Endodermal cell (in vitro differentiated cells): ENCODE measurements at regions not wholly inside any gene's neighbourhood (a gene's known extent, or its start where the extent isn't known, plus 50 kb on each side); places are given as distances from the start of the nearest gene placed in this dataset.
A peak's percentile ranks its signal among the peaks of the same experiment; 100 is the strongest.

Experiments used
- DNase-seq: peaks from one replicate; pipeline ENCODE4 v3.0.0-alpha.2; 2017
- H3K27ac ChIP-seq: 2 replicates; pipeline ENCODE4 v1.5.1; 2013; ENCODE audit warnings: mild to moderate bottlenecking, low read depth, low read length, moderate library complexity
- H3K27me3 ChIP-seq: 2 replicates; pipeline ENCODE4 v1.6.1; 2013; ENCODE audit warnings: mild to moderate bottlenecking, low read length, moderate library complexity; ENCODE audit not compliant: insufficient read depth, control insufficient read depth, poor library complexity, severe bottlenecking
- H3K36me3 ChIP-seq: 2 replicates; pipeline ENCODE4 v1.7.0; 2013; ENCODE audit warnings: mild to moderate bottlenecking, low read length, moderate library complexity; ENCODE audit not compliant: control insufficient read depth, insufficient read depth
- H3K4me1 ChIP-seq: one replicate; pipeline ENCODE4 v1.7.0; 2013; ENCODE audit warnings: low read length; ENCODE audit not compliant: control insufficient read depth, insufficient read depth
- H3K4me3 ChIP-seq: 2 replicates; pipeline ENCODE4 v1.5.1; 2013; ENCODE audit warnings: mild to moderate bottlenecking, low read length, moderate library complexity
- H3K9ac ChIP-seq: 2 replicates; pipeline ENCODE4 v1.6.1; 2013; ENCODE audit warnings: mild to moderate bottlenecking, low read length, moderate library complexity; ENCODE audit not compliant: poor library complexity, severe bottlenecking; ENCODE audit errors: extremely low read depth
- H3K9me3 ChIP-seq: 2 replicates; pipeline ENCODE4 v1.6.1; 2013; ENCODE audit warnings: mild to moderate bottlenecking, low read length, moderate library complexity; ENCODE audit not compliant: control insufficient read depth
- H3K27ac Mint-ChIP-seq: 2 replicates; pipeline ENCODE4 v1.8.0; 2020; ENCODE audit warnings: mixed read lengths
- H3K27me3 Mint-ChIP-seq: 2 replicates; pipeline ENCODE4 v1.8.0; 2021; ENCODE audit warnings: mild to moderate bottlenecking, mixed read lengths; ENCODE audit not compliant: insufficient read depth
- H3K36me3 Mint-ChIP-seq: 2 replicates; pipeline ENCODE4 v1.8.0; 2020; ENCODE audit warnings: low read depth, mixed read lengths
- H3K4me1 Mint-ChIP-seq: 2 replicates; pipeline ENCODE4 v1.8.0; 2020; ENCODE audit warnings: mixed read lengths
- H3K4me3 Mint-ChIP-seq: 2 replicates; pipeline ENCODE4 v1.8.0; 2020; ENCODE audit warnings: mild to moderate bottlenecking, moderate library complexity, mixed read lengths
- H3K9me3 Mint-ChIP-seq: 2 replicates; pipeline ENCODE4 v1.8.0; 2020; ENCODE audit warnings: mild to moderate bottlenecking, mixed read lengths
- CTCF ChIP-seq: fragments of 200-600 bp; sonication (generic); conservative IDR thresholded peaks from 2 replicates; pipeline ENCODE4 v1.5.0; 2021; ENCODE audit warnings: antibody characterized with exemption, mild to moderate bottlenecking
- WGBS, 2 experiments: methylation state at CpG; one replicate each; pipeline versions ENCODE4 v1.1.5 to v1.1.7; 2013; ENCODE audit warnings: missing lambda C conversion rate in 2 of 2, mixed read lengths in 1 of 2; ENCODE audit not compliant: insufficient coverage in 1 of 2, insufficient read length in 1 of 2; 5-methylcytosine and 5-hydroxymethylcytosine counted together

GRCh38 chr7:98729121-98729520 lies 112.0 kb downstream of the NPTX2 start:
- H3K9me3 Mint-ChIP-seq, result peaks cover 10% of the 10 kb centered on the region
- no peak overlapping the region for H3K27ac Mint-ChIP-seq
- no peak for DNase-seq

GRCh38 chr7:98730326-98730725 lies 113.2 kb downstream of the NPTX2 start:
- DNase-seq, result peak; percentile 62
- Mint-ChIP-seq H3K4me1 (no peaks in the 10 kb centered on the region), H3K27ac (no peak overlapping the region)

More at GRCh38 chr7:98729121-98729520, 112.0 kb downstream of the NPTX2 start:
- Histone ChIP-seq H3K4me3 (no peak overlapping the region), H3K9me3 (no peaks in the 10 kb centered on the region), H3K27me3 (no peaks in the 10 kb centered on the region), H3K4me1 (no peaks in the 10 kb centered on the region), H3K9ac (no peak overlapping the region), H3K27ac (no peak overlapping the region), H3K36me3 (no peaks in the 10 kb centered on the region)
- TF ChIP-seq CTCF, result no peak
- Mint-ChIP-seq H3K36me3 (no peaks in the 10 kb centered on the region), H3K4me1 (no peaks in the 10 kb centered on the region), H3K27me3 (no peaks in the 10 kb centered on the region), H3K4me3 (no peak overlapping the region)
- WGBS, 2 experiments, result 60 to 66% methylated on average over 4 to 7 of the region's 7 CpGs

GRCh38 chr7:98731651-98732050 lies 114.6 kb downstream of the NPTX2 start:
- Histone ChIP-seq H3K9me3 (no peaks in the 10 kb centered on the region), H3K27me3 (no peaks in the 10 kb centered on the region), H3K9ac (no peak overlapping the region), H3K36me3 (no peaks in the 10 kb centered on the region), H3K4me3 (no peak overlapping the region), H3K27ac (no peak overlapping the region), H3K4me1 (no peaks in the 10 kb centered on the region)
- no peaks in the 10 kb centered on the region for H3K4me1 Mint-ChIP-seq
- no peaks in the 10 kb centered on the region for H3K27me3 Mint-ChIP-seq
- no peaks in the 10 kb centered on the region for H3K36me3 Mint-ChIP-seq
- WGBS, 2 experiments, result 87 to 100% methylated on average over 2 to 7 of the region's 7 CpGs
- DNase-seq, result no peak
- H3K9me3 Mint-ChIP-seq, result peaks cover 10% of the 10 kb centered on the region
- H3K27ac Mint-ChIP-seq, result no peak overlapping the region
- no peak overlapping the region for H3K4me3 Mint-ChIP-seq
- no peak for TF ChIP-seq CTCF

More at GRCh38 chr7:98730326-98730725, 113.2 kb downstream of the NPTX2 start:
- Histone ChIP-seq H3K27ac (no peak overlapping the region), H3K9ac (no peak overlapping the region), H3K27me3 (no peaks in the 10 kb centered on the region), H3K4me1 (no peaks in the 10 kb centered on the region), H3K9me3 (no peaks in the 10 kb centered on the region), H3K4me3 (no peak overlapping the region), H3K36me3 (no peaks in the 10 kb centered on the region)
- no peaks in the 10 kb centered on the region for H3K36me3 Mint-ChIP-seq
- H3K4me3 Mint-ChIP-seq, result no peak overlapping the region
- 46 to 70% methylated on average over 3 to 4 of the region's 4 CpGs for WGBS, 2 experiments
- H3K9me3 Mint-ChIP-seq, result peaks cover 10% of the 10 kb centered on the region
- TF ChIP-seq CTCF, result no peak
- H3K27me3 Mint-ChIP-seq, result no peaks in the 10 kb centered on the region
